GM19455 (cell line): ENCODE measurements at regions not wholly inside any gene's neighbourhood (a gene's known extent, or its start where the extent isn't known, plus 50 kb on each side); places are given as distances from the start of the nearest gene placed in this dataset.
A peak's percentile ranks its signal among the peaks of the same experiment; 100 is the strongest.

ENCODE experiments used
- ATAC-seq: cut with Tn5 transposase; IDR thresholded peaks from one replicate; pipeline ENCODE4 v1.9.1; 2021; ENCODE audit not compliant: unreplicated experiment

DNA sequence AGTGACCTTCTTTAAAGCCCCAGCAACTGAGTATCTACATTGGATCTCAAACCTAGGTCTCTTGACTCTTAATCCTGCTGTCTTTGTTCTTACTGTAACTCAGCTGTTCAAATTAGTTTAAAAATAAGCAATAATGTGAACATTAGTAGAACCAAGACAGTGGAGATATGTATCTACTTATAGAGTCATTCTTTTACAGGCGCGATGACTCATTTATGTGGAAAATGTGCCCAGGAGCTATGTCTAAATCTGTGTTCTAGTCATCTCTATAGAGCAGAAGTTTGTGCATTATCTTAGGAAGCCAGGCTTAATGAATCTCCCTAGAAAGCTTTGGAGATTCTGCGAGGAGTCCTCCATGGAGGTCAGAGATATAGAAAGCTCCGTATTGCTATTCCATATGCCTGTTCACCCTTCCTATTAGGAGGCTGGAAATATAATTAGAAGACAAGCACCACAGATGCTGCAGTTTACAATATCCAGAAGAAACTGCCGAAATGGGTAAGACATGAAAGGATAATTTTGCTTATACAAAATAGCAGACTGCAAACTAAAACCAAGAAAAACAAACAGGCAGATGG, 211.6 kb downstream of the TRIB2 start:
- ATAC-seq, result no peak

DNA sequence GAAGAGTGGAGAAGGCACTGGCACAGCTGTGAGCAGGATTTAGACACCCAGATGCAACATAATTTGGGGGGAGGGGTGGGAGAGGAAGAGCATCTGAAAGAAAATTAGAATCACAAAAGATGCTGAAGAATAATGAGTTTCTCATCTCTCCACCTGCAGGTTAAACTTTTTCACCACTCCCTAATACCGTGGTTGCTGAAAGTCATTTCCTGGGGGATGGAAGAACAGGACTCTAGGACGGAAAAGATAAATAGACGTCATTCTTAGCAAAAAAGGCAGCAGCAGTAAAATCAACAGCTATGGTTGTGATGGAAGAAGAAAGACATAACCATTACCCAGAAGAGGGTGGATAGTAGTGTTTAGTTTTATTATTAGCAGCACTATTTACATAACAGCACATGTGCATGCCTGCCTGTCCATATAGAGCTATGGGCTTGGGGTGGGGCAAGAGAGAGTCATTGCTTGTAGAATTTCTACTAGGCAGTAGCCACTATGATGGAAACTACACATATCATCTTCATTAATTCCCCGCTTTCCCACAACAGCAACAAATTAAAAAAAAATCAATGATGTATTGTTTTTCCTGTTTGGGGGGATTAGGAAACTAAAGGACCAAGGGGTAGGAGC, 212.2 kb downstream of the TRIB2 start:
- no peak for ATAC-seq

DNA sequence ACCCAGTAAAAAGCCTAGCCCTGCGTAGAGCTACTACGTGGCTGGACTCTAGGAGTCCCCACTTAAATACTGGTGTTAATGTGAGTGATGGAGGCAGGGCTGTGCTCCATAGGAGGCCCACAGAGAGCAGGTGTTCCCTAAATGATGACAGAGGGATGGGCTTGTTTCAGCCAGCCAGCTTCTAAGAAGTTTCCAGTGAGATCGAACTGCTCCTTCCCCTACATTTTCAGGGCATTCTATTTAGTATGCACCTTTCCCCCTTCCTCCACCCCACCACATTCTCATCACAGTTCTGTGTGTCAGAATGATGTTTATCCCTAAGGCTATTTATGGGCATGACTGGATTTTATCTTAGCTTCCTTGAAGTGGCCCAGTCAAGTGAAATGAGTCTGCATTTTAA, 213.0 kb downstream of the TRIB2 start:
- no peak for ATAC-seq

DNA sequence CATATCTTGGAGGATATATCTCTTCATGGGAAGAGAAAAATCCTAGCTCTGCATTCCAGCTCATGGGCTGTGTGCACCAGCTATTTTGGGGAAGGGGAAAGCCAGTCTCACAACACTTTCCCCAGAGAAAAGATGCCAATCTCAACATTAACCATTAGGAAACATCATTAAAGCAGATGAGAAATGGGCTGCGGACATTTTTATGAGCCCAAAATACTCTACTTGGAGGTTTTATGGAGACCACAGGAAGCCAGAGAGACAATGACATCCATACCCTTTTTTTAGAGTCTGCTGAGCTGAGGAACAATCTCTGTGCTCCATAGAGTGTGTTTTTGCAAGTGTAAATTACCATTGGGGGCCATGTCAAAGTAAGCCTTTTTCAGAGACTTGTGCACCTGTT, 213.7 kb downstream of the TRIB2 start:
- no peak for ATAC-seq

- ATAC-seq, result no peak
Observed at GRCh38 chr2:12931186-12931844, 214.6 kb downstream of the TRIB2 start.

DNA sequence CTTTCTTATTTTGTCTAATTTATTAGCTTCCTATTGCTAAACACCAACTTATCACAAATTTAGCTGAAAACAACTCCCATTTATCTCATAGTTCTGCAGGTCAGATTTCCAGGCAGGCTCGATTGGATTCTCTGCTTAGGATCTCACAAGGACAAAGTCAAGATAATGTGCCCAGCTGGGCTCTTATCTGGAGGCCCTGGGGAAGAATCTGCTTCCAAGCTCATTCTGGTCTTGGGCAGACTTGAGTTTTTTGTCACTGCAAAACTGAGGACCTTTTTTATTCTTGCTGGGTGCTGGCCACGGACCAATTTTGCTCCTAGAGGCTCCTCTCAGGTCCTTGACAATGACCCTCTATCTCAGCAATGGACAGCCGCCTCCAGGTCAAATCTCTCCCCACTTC, 215.5 kb downstream of the TRIB2 start:
- no peak for ATAC-seq

DNA sequence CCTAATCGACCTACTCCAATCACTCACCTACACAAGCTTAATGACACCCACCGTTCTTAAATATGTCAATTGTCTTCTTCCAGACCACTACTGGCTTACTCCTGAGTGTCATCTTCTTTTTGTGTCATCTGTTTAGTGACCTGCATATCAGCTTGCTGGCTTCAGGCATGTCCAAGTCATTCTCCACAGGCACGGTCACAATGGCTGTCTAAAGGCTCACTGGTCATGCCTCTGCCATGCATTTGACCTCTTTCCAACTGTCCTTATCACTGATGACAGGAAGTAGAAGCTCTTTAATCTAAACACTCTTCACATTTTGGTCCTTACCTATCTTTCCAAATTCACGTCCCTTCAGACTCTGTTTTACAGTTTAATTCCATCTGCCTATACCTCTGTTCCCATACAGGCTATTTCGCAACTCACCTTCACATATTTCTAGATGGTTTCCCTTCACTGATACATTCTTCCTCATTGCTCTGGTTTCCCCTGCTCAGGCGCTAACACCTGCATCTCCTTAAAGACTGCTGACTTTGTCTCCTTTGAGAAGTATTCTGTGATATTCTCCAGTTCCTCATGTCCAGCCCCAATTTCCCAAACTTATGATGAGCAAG, 217.5 kb downstream of the TRIB2 start:
- no peak for ATAC-seq

- no peak for ATAC-seq
Observed at GRCh38 chr2:12935222-12935621, 218.5 kb downstream of the TRIB2 start.

- no peak for ATAC-seq
Observed at GRCh38 chr2:12935796-12936195, 219.1 kb downstream of the TRIB2 start.

- no peak for ATAC-seq
Observed at GRCh38 chr2:12941203-12941602, 224.5 kb downstream of the TRIB2 start.

DNA sequence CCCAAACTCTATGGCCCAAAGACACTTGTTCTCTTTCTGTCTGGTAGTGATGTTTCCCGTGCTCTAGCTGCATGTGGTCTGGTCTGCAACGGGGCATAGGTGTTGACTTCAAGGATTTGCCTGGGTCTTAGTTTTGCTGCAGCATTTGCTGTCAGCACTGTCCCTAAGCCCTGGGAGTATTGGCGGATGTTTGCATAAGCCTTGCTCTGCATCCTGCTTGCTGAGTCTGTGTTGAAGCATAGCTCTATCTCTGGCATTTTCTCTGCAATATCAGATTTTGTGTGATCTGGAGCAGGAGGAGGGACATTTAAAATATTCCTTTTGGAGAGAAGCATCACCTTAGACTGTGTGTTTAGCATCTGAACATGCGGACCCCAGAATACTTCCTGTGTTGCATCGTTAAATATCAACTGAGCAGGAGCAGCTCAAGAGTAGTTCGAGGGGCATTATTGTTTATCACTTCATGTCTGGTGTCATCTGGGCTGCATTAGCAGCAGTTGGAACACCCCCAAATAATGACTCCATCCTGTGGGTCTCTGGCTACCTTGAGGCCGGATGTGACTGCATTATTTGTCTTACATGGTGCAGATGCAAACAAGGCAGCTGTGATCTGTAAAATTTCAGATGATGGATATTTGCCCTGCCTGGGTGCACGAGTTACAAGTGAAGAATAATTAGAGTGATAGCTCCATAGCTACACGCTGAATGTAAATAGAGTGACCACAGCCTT, 231.7 kb downstream of the TRIB2 start:
- peak; percentile 18 for ATAC-seq

DNA sequence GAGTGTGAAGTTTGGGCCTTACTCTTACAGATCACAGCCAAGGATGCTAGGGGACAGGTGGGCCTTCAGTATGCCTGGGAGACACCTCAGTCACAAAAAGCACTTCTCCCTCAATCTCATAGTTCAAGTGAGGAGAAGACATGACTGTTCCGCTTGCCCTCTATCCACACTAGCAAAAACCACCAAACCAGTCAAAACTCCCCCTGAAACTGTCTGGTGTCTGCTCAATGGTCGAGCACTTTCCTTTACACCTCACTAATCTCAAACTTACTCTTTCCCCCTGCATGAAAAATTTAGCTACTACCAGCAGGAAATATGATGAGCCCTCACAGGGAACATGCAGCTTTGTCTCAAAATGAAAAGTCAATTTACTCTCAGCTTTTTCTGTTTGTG, 232.2 kb downstream of the TRIB2 start:
- ATAC-seq, result peak; percentile 72

GRCh38 chr2:12949406-12949805, 232.7 kb downstream of the TRIB2 start:
- ATAC-seq, result no peak

DNA sequence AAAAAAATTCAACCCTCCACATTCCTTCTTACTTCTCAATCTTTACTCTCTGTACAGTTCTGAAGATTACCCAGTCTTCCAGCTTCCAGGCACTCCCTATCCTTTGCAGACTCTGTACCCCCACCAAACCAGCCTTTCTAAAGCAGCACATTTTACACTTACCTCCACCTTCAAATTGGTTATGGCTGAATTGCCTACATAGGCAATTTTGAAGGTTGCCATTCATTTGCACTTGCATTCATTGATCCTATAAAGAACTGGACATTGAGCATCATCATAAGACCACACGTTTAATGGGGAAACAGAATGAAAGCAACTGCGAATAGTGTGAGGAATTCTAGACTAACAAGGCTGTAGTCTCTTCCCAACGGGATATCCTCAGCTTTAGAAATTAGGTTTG, 233.4 kb downstream of the TRIB2 start:
- ATAC-seq, result no peak

GRCh38 chr2:12950957-12951656, 234.4 kb downstream of the TRIB2 start:
- ATAC-seq, result no peak

GRCh38 chr2:12951657-12951973, 234.9 kb downstream of the TRIB2 start:
- no peak for ATAC-seq

- no peak for ATAC-seq
Observed at GRCh38 chr2:12953596-12953995, 236.9 kb downstream of the TRIB2 start.

DNA sequence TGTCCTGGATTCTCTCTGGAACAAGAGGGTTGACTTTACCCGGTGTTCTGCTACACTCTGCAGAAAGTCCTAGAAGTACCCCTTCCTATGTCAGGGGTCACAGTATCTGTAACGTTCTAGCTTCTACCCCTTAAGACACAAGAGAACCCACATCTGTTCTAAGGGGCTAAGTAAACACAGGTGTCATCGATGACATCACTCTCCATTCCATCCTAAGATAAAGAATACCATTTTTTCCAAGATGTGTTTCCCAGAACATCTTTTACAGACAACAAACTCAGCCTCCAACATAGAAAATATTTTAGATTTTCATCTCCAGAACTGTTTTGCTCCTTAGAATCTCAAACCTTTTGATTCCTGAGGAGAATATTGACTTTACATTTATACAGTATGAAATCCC, 239.1 kb downstream of the TRIB2 start:
- no peak for ATAC-seq

DNA sequence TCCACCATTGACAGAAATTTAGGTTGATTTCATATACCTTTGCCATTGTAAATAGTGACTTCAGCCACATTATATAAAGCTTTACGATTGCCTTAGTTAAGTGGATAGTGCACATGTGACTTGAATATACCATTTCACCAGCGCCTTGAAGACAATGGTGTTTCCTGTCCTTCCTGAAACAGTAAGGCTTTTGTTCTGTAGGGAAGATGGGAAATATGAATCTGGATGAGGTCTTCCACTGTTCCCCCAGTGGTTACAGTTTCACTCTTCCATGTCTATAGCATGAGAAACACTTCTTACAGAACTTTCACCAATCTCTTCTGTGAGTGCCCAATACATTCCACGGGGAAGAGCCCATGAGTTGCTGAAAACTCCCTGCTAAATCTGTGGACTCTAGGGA, 240.5 kb downstream of the TRIB2 start:
- no peak for ATAC-seq

DNA sequence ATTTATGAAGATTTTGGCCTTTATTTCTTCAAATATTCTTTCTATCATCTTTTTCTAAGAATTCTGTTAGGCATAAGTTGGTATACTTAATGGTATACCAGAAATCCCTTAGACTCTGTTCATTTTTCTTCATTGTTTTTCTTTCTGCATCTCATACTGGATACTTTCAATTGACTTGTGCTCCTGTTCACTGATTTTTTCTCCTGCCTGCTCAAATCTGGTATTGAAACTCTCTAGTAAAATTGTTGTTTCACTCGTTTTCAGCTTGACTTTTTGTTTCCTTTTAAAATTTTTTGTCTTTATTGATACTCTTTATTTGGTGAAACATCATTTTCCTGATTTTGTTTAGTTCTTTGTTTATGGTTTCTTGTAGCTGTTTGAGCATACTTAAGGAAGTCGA, 243.2 kb downstream of the TRIB2 start:
- ATAC-seq, result no peak

- ATAC-seq, result no peak
Observed at GRCh38 chr2:12960671-12961070, 243.9 kb downstream of the TRIB2 start.
